SW480 (cell line): ENCODE measurements at regions not wholly inside any gene's neighbourhood (a gene's known extent, or its start where the extent isn't known, plus 50 kb on each side); places are given as distances from the start of the nearest gene placed in this dataset.
A peak's percentile ranks its signal among the peaks of the same experiment; 100 is the strongest.
"Not testable (repeated sequence)": the region's sequence is repeated elsewhere in the genome, so short reads cannot be mapped to it uniquely, and the experiment has no call there.

Source experiments
- DNase-seq: peaks from one replicate; pipeline ENCODE4 v3.0.0-alpha.2; 2016; ENCODE audit warnings: low spot score

DNA sequence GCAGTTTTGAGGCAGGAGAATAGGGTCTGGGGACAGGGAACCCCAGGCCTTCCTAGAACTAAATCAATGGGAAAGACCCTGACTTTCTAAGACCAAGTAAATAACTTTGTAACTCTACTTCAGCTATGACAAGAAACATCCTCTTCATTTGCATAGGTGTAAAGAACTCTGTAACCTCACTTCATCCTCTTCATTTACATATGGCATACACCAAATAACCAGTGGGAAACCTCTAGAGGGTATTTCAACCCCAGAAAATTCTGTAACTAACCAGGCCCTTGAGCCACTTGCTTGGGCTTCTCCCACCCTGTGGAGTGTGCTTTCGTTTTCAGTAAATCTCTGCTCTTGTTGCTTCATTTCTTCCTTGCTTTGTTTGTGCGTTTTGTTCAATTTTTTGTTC is 495.6 kb downstream of the SIPA1L2 start:
- DNase-seq: no peak

DNA sequence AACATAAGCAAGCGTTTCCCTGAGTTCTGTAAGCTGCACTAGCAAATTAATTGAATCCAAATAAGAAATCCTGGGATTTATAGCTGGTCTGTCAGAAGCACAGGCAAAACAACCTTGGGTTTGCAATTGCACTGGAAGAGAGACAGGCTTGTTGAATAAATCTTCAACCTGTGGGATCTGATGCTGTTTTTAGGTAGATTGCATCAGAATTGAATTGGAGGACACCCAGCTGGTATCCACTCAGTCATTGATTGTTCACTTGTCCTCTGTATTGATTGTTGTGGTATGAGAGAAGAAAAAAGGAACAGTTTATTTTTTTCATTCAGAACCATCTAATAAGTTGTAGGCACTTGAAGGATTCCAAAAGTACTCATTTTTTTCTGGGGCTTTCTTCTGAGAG is 497.4 kb downstream of the SIPA1L2 start:
- no peak for DNase-seq

GRCh38 chr1:232131715-232132391 is 498.1 kb downstream of the SIPA1L2 start:
- no peak for DNase-seq

DNA sequence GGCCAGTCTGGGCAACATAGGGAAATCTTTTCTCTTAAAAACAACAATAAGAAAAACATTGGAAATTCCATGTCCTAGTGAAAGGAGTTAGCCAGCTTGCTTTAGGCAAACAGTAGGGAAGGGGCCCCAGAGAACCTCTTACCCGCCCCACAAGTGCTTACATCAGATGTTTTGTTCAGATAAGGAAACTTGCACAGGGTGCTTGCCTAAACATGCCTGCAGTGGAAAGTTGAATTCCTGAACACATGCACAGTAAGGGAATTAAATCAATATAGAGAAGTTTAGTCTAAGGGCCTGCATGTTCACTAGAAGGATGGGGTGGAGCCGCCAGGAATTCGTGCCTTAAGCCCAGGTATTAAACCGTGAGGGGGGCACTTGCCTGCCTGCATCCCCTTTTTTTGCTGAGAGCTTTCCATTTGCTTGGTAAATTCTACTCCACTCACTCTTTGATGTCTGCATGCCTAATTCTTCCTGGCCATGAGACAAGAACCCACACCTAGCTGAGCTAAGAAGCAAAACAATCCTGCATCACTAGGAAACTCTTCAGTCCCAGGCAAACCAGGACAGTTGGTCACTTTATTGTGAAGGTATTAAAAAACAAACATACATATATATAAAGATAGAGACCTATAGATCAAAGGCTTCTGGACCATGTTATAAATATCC is 499.0 kb downstream of the SIPA1L2 start:
- DNase-seq: no peak

GRCh38 chr1:232127190-232127589 is 500.6 kb downstream of the DISC1 start:
- peak; percentile 42 for DNase-seq

DNA sequence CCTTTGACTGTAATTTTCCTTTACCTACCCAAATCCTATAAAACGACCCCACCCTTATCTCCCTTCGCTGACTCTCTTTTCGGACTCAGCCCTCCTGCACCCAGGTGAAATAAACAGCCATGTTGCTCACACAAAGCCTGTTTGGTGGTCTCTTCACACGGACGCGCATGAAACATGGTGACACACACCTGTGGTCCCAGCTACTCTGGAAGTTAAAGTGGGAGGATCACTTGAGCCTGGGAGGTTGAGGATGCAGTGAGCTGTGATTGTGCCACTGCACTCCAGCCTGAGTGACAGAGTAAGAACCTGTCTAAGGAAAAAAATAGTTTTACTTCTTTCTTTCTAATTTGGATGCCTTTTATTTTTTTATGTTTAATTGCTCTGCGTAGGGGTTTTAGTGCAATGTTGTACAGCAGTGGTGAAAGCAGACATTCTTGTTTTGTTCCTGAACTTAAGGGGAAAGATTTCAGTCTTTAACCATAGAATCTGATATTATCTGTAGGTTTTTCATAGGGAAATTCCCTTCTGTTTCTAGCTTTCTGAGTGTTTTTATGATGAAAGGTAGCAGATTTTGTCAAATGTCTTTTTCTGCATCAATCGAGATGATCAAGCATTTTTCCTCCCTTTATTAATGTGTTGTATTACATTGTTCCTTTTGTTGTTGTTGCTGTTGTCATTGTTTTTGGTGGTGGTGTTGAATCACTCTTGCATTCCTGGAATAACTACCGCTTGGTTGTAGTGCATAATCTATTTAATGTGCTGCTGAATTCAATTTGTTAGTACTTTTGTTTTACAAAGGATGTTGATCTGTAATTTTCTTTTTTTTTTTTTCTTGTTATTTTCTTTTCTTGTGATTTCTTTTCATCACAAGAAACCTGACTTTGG is 497.4 kb downstream of the DISC1 start:
- DNase-seq: no peak

DNA sequence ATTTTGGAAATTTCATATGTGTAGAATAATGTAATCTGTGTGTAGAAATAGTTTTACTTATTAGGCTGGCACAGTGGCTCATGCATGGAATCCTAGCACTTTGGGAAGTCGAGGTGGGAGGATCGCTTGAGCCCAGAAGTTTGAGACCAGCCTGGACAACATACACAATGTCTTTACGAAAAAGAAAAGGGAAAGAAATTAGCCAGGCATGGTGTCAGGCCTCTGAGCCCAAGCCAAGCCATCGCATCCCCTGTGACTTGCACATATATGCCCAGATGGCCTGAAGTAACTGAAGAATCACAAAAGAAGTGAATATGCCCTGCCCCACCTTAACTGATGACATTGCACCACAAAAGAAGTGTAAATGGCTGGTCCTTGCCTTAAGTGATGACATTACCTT is 491.3 kb downstream of the DISC1 start:
- DNase-seq: not testable (repeated sequence)

DNA sequence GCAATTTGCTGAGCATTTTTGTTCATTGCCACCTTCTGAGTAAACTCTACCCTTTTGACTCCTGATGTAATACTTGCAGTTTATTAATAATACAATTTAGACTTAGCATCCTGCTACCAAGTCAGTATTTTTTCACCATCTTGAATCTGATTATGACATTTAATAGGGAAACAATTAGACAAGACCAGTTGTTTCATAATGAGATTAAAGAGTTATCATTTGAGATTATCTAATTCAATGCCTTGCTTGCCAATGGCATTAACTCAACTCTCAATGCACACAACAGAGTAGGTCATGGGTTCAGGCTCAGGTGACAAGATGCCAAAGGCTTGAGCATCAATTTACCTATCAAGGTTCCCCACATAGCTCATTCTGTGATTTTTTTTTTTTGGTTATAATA is 488.4 kb downstream of the DISC1 start:
- DNase-seq: no peak

DNA sequence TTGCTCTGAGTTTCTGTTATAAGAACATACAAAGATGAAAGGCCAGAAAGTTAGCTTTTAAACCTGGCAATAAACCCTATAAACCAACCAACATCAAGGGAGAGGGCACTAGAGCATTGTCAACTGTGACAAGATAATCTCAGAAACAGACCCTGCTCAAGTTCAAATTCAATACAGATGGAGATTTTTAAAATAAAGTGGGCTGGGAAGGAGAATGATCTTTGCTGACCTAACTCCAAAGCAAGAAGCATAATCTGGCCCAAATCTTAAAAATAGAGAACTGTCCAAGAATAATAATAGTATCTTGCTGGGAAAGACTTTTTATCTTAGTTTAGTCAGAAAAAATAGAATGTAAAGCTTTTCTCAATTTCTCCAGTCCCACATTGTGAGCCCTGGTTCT is 485.5 kb downstream of the DISC1 start:
- no peak for DNase-seq

DNA sequence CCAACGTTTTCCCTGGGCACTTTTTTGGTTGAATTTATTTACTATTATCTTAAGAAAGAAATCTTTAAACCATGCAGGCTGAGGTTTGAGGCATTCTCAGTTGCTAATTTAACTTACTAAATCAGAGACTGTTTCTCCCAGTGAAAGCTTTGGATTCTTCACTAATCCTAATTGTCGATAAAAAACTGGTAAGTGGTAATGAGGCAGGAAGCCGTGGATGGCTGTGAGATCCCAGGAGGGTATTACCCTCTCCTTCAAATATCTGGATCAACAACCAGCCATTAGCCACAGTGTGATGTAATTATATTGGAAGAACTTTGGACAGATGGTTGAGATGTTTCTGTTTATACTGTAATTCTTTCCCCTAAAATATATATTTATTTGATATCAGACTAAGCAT is 485.0 kb downstream of the DISC1 start:
- DNase-seq: no peak

- DNase-seq: no peak
Observed at GRCh38 chr1:232110281-232111090, 483.9 kb downstream of the DISC1 start.

DNA sequence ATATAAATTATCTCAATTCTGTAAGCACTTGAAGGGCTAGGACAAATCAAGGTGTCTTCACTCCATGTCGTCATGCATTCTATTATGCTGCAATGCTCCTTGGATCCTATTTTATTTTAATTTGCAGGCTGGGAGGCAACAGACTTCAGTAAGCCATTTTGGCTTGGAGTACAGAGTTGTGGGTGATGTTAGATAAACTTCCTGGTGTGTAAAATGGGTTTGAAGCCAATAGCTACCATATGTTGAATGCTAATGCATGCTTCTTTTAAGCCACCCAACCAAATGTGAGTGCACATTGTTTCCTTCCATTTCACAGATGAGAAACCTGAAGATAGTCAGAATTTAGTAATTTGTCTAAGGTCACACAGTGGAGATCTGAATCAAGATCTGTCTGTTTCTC is 482.8 kb downstream of the DISC1 start:
- DNase-seq: no peak

DNA sequence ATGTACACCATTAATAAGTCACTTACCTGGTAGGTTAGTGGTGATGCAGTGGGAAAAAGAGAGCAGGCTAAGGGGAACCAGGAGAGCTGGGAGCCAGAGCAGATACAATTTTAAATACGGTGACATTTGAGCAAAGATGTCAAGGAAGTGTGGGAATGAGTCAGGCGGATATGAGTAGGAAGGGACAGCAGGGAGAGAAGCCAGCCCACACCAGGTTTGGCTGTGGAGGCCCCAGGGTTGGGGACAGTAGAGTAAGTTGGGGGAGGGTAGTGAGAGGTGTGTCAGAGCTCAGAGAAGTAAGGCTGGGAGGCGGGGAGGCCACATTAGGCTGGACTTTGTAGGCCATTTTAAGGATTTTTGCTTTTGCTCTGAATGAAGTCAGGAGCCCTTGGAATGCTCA is 482.0 kb downstream of the DISC1 start:
- no peak for DNase-seq

DNA sequence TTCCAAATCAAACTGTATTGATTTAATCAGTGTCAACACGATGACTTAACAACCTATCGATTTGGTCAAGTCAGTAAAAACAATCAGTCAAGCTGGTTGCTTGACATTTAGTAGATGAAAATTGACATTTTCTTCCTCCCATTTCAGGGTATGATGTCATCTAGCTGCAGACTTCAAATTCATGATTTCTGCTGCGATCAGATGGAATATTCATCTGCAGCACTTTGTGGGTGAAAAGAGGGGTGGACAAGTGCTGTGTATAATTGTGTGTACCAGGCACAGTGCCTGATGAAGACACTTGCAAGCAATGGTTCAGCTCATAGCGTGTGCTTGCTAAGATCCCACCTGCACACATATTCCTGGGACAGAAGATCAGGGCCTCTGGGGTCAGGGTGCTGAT is 479.8 kb downstream of the DISC1 start:
- no peak for DNase-seq

- DNase-seq: no peak
Observed at GRCh38 chr1:232105561-232105960, 479.0 kb downstream of the DISC1 start.

DNA sequence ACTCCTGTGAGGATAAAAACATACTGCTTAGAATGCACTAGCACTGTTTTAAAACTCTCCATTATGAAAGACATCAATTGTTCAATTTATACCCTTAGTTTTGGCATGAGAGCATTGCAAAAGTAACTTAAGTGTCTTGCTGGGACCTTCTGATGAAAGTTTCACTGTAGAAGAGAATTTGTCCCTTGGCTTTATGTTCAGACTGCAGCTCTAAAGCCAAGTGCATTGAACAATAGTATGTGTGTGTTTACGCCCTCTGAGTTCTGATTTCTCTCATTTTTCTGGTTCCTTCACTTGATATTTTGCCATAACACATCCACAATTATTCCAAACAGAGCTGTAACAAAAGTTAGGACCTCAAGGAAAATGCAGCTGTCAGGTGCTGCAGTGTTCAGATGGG is 474.6 kb downstream of the DISC1 start:
- DNase-seq: no peak

DNA sequence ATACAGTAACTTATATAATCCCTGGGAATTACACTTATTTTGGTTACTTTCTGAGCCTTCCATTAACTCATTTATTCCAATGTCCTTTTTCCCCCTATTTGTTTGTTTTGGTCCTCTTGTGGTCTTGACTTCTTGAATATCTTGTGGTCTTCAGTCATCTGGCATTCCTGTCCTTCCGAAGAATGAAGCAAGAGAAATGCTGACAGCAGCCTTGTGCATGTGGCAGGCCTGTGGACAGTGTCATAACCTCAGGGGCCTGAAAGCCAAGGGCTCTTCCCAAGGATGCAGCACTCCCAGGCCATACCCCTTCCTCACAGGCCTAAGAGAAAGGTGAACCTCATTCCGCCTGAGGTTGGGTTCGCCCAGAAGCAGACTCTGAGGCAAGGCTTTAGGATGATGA is 470.2 kb downstream of the DISC1 start:
- DNase-seq: no peak
